HL-60 (cell line): ENCODE measurements at regions not wholly inside any gene's neighbourhood (a gene's known extent, or its start where the extent isn't known, plus 50 kb on each side); places are given as distances from the start of the nearest gene placed in this dataset.

ENCODE experiments used
- DNase-seq, 2 experiments: peaks; one replicate each; pipeline ENCODE4 v3.0.0-alpha.2; 2010 to 2020; ENCODE audit warnings: low read depth in 1 of 2, low spot score in 1 of 2
- H3K27ac ChIP-seq: fragments of 250-450 bp; sonication (Bioruptor Pico); replicated peaks from 2 replicates; pipeline ENCODE4 v1.5.1; 2020; ENCODE audit warnings: mild to moderate bottlenecking, moderate library complexity
- H3K27me3 ChIP-seq: fragments of 250-450 bp; sonication (Bioruptor Pico); 2 replicates; pipeline ENCODE4 v1.5.1; 2021; ENCODE audit warnings: mild to moderate bottlenecking, moderate library complexity; ENCODE audit not compliant: insufficient read depth, poor library complexity, severe bottlenecking
- H3K4me3 ChIP-seq: replicated peaks from 2 replicates; pipeline ENCODE4 v1.5.1; 2011; ENCODE audit warnings: mild to moderate bottlenecking, control low read depth, low read length; ENCODE audit not compliant: insufficient read depth
- GABPA ChIP-seq: IDR thresholded peaks from 2 replicates; pipeline ENCODE4 v1.6.1; 2012; ENCODE audit warnings: low read depth
- POLR2AphosphoS5 ChIP-seq: IDR thresholded peaks from 2 replicates; pipeline ENCODE4 v1.6.1; 2012; ENCODE audit warnings: low read depth
- SPI1 ChIP-seq: IDR thresholded peaks from 2 replicates; pipeline ENCODE4 v1.6.1; 2012; ENCODE audit warnings: low read depth, mild to moderate bottlenecking, borderline replicate concordance
- TF ChIP-seq, protein P1 (sequence below): IDR thresholded peaks from 2 replicates; pipeline ENCODE4 v1.6.1; 2012; ENCODE audit warnings: low read depth; ENCODE audit not compliant: insufficient replicate concordance
- TF ChIP-seq, protein P2 (sequence below): IDR thresholded peaks from one replicate; pipeline ENCODE4 v1.5.1; 2011; ENCODE audit warnings: low read length, control low read depth, inconsistent platforms; ENCODE audit not compliant: insufficient read depth

DNA sequence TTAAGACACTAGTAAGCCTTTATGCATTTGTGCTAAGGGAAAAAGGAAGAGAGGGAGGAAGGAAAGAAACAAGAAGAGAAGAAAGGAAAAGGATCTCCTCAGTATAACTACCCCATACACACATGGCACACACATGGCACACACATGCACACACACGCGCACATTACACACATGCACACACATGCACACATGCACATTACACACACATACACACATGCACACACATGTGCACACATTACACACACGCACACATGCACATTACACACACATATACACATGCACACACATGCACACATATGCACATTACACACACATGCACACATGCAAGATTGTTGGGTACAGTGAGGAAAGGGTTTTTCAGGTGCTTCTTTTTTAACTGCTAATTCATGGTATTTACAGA is 311.2 kb downstream of the SKIDA1 start:
- no peak overlapping the region for H3K27ac ChIP-seq
- no peak overlapping the region for H3K4me3 ChIP-seq
- DNase-seq = no peak
- TF ChIP-seq POLR2AphosphoS5 (no peak), GABPA (no peak), SPI1 (no peak)
- TF ChIP-seq, protein P1, sequence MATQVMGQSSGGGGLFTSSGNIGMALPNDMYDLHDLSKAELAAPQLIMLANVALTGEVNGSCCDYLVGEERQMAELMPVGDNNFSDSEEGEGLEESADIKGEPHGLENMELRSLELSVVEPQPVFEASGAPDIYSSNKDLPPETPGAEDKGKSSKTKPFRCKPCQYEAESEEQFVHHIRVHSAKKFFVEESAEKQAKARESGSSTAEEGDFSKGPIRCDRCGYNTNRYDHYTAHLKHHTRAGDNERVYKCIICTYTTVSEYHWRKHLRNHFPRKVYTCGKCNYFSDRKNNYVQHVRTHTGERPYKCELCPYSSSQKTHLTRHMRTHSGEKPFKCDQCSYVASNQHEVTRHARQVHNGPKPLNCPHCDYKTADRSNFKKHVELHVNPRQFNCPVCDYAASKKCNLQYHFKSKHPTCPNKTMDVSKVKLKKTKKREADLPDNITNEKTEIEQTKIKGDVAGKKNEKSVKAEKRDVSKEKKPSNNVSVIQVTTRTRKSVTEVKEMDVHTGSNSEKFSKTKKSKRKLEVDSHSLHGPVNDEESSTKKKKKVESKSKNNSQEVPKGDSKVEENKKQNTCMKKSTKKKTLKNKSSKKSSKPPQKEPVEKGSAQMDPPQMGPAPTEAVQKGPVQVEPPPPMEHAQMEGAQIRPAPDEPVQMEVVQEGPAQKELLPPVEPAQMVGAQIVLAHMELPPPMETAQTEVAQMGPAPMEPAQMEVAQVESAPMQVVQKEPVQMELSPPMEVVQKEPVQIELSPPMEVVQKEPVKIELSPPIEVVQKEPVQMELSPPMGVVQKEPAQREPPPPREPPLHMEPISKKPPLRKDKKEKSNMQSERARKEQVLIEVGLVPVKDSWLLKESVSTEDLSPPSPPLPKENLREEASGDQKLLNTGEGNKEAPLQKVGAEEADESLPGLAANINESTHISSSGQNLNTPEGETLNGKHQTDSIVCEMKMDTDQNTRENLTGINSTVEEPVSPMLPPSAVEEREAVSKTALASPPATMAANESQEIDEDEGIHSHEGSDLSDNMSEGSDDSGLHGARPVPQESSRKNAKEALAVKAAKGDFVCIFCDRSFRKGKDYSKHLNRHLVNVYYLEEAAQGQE = no peak
- TF ChIP-seq, protein P2, sequence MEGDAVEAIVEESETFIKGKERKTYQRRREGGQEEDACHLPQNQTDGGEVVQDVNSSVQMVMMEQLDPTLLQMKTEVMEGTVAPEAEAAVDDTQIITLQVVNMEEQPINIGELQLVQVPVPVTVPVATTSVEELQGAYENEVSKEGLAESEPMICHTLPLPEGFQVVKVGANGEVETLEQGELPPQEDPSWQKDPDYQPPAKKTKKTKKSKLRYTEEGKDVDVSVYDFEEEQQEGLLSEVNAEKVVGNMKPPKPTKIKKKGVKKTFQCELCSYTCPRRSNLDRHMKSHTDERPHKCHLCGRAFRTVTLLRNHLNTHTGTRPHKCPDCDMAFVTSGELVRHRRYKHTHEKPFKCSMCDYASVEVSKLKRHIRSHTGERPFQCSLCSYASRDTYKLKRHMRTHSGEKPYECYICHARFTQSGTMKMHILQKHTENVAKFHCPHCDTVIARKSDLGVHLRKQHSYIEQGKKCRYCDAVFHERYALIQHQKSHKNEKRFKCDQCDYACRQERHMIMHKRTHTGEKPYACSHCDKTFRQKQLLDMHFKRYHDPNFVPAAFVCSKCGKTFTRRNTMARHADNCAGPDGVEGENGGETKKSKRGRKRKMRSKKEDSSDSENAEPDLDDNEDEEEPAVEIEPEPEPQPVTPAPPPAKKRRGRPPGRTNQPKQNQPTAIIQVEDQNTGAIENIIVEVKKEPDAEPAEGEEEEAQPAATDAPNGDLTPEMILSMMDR = no peak
- no peaks in the 10 kb centered on the region for H3K27me3 ChIP-seq

DNA sequence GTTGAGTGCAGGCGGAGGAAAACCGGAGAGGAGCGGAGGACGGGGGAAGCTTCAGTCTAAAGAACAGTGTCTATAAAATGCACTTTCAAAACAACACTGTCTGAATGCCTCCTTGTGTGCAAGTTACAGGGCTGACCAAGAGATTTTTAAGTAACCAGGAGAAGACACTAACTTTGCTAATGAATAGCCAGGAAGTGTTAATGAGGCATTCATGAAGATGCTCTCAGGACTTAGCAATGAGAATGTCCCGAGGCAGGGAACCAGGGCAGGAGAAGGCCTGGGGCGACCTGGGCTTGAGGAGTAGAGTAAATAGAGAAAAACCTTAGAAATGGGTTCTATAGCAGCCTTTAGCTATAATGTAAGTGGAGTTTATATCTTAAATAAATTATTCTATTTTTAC is 312.1 kb downstream of the SKIDA1 start:
- no peak for DNase-seq
- no peak overlapping the region for H3K4me3 ChIP-seq
- peak overlapping the region; percentile 72 for H3K27ac ChIP-seq
- H3K27me3 ChIP-seq = no peaks in the 10 kb centered on the region
- TF ChIP-seq, protein P2 = no peak
- TF ChIP-seq SPI1 (no peak), GABPA (no peak), POLR2AphosphoS5 (no peak)
- TF ChIP-seq, protein P1 = no peak

GRCh38 chr10:21212912-21213311 is 312.6 kb downstream of the SKIDA1 start:
- Histone ChIP-seq H3K4me3 (no peak overlapping the region), H3K27ac (peak overlapping the region; percentile 72), H3K27me3 (no peaks in the 10 kb centered on the region)
- DNase-seq = no peak
- no peak for TF ChIP-seq SPI1

DNA sequence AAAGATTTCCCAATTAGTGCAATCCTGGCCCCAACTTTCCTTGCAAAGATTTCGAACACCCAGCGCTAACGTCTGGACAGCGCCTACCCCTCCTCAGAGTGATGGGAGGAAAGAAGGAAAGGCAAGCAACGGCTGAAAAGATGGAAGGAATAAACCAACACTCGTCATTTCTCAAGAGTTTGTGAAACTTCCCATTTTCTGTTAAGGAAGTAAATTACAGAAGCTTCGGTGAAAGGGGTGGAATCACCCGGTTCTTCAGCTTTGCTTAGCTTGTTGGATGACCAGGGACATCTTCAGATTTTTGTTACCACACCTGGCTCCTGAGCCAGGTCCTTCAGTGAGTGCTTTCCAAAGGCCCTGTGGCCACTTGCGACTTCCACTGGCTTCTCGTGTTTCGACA is 313.1 kb downstream of the SKIDA1 start:
- Histone ChIP-seq H3K4me3 (no peak overlapping the region), H3K27me3 (no peaks in the 10 kb centered on the region), H3K27ac (peak overlapping the region; percentile 72)
- peak in 1 of 2 experiments; percentile 72 for DNase-seq
- TF ChIP-seq, protein P1 = peak; percentile 27
- TF ChIP-seq SPI1 = no peak
